Tongue (tissue), 1 donor: ENCODE measurements at regions not wholly inside any gene's neighbourhood (a gene's known extent, or its start where the extent isn't known, plus 50 kb on each side); places are given as distances from the start of the nearest gene placed in this dataset.

Experiments used
- DNase-seq: peaks from one replicate; pipeline ENCODE4 v3.0.0-alpha.2; 2015

DNA sequence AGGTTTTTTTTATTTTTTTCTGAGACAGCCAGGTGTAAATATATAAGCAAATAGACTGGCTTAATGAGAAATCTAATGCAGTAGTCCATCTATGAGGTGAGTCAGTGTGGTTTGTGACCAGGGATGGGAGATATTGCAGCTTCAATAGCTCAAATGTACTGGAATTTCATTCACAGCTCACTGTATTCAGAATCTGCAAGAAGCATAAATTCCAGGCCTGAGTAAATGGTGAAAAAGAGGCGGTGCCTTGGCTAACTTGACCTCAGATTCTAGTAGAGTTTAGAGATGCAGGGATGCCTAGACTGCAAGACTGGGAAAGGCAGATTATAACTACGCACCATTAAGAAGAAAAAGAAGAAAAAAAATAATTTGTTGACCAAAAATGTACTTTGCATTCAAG lies 151.9 kb upstream of the SMC2 start:
- no peak for DNase-seq

DNA sequence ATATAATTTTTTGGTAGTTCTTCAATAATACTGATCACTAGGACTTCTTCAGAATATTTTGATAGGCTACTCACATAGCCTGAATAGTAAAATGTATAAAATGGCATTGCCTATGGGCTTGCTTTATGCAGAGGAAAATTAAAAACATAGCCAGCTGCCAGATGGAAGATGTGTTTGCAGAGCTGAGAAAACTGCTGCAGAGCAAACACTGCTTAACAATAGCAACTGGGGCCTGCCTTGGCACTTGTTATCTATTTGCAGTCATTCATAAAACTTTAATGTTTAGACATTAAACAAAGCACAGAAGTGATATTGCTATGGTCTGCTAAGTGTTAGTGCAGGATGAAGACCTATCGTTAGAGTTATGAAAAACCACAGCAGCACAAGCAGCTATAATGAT lies 151.5 kb upstream of the SMC2 start:
- DNase-seq: peak; percentile 3

DNA sequence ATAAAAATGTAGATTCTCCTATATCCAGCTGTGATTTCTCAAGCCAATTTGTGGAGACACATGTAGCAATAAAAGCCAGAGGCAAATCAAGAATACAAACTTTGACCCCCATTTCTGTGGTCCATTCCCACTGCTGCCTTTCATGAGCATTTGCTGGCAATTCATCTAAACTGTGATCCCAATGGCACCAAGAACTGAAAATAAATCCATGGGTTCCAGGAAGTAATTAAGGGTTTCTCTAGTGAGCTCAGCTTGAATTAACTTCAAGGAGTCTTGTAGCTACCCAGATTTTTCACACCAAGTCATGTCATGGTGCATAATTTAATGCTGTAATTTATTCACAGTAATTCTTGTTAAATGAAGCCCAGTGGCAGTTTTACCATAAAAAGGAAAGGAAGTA lies 145.0 kb upstream of the SMC2 start:
- DNase-seq: no peak

DNA sequence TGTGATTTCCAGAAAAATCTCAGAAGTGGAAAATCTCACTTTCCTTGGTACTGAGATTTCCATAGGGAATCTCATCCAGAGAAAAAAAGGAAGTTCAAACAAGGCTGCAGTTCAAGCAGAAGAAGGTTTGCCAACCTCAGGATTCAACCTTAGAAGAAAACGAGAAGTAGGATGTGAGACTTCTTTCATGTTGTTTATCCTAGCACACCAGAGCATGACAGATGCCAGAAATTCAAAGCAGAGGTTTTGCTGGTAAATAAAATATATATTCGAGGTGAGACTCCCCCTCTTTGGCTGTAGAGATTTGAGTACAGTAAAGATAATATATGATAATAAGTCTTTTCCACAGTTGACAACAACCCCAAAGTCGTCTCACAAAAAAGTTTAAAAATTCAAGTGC lies 116.9 kb upstream of the SMC2 start:
- DNase-seq: no peak

DNA sequence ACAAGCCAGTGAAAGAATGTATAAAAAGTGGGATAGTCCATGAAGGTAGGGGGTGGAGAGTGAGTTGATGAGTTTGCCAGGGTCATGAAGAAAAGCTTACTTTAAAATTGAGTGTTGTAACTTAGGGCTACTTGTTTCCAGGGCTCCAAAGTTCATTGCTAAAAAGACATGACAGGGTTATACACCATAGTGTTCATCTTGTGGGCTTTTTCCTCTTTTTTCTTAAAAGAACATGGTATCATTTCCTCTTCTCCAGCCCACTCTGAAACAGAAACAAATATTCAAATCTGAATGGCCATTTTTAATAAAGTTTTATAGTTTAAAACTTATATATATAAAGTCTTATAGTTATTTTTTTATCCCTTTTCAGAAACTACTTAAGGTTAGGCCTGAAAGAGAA lies 115.7 kb upstream of the SMC2 start:
- DNase-seq: no peak

DNA sequence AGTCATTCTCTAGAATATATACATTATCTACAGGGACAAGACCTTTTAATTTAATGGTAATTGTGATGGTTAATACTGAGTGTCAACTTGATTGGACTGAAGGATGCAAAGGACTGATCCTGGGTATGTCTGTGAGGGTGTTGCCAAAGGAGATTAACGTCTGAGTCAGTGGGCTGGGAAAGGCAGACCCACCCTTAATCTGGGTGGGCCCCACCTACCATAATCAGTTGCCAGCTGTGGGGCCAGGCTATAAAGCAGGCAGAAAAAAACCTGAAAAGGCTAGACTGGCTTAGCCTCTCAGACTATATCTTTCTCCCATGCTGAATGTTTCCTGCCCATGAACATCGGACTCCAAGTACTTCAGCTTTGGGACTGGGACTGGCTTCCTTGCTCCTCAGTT lies 112.2 kb upstream of the SMC2 start:
- DNase-seq: no peak

DNA sequence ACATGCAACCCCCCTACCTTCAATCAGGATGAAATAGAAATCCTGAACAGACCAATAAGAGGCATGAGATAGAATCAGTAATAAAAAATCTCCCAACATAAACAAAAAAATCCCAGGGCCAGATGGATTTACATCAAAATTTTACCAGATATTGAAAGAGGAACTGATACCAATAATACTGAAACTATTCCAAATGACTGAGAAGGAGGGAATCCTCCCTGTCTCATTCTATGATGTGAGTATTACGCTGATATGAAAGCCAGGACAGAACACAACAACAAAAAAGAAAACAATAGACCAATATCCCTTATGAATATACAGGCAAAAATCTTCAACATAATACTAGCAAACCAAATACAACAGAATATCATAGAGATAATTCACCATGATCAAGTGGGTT lies 109.0 kb upstream of the SMC2 start:
- DNase-seq: no peak

DNA sequence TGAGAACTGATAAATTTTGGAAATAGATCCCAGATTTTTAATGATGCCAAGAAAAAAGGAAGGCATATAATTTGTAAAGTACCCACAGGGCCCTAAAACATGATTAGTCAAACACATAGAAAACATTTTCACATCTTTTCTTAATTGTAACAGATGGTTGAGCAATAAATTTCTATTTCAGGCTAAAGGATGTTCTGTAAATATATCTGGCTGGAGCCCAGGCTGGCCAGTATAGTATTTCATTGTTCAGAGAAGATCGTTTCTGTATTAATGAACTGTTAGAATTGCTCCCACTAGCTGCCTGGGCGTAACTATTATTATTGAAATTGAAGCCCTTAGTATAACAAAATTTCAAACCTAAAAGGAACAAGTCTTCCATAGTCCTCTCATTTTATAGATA lies 105.3 kb upstream of the SMC2 start:
- DNase-seq: peak; percentile 6

DNA sequence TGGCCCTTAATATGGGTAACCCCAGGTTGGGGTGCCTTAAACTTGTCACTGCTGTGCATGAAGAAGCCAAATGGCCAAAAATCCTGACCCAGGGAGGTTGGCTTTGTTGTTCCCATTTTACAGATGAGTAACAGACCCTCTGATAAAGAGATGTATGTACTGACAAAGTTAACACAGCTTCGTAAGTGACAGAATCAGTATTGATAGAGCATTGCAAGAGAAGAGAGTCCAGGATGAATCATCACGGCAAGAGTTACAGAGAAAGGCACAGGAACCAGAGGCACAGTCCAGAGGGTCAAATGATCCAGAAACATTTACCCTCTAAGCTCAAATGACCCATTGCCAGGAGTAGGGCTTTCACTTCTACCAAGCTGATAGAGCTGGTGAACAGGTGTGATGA lies 103.8 kb upstream of the SMC2 start:
- DNase-seq: no peak

DNA sequence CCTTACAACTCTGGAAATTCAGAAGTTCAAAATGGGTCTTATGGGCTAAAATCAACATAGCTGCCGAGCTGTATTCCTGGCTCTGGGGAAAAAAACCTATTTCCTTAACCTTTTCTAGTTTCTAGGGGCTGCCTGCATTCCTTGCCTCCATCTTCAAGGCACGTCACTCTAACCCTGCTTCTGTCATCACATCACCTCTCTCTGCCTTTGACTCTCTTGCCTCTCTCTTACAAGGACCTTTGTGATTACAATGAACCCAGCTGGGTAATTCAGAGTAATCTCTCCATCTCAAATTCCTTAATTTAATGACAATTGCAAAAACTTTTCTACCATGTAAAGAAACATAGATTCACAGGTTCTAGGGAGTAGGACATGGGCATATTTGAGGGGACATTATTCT lies 103.1 kb upstream of the SMC2 start:
- DNase-seq: no peak

DNA sequence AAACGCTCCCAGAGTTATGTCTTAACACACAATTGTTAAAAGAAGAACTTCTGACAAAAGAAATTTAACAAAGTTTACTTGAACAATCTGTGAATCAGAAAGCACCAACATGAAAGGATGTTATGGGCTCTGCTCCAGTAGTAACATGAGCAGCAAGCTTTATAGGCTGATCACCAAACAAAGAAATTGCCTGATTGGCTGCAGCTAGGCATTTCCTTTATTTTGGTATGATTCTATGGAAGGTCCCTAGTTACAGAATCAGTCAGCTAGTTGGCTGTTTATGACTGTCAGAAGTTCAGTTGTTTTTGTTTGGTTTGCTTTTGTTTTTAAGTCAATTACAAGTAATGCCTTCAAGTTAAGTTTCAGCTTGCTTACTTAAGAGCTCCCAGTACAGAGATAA lies 102.4 kb upstream of the SMC2 start:
- peak; percentile 53 for DNase-seq

DNA sequence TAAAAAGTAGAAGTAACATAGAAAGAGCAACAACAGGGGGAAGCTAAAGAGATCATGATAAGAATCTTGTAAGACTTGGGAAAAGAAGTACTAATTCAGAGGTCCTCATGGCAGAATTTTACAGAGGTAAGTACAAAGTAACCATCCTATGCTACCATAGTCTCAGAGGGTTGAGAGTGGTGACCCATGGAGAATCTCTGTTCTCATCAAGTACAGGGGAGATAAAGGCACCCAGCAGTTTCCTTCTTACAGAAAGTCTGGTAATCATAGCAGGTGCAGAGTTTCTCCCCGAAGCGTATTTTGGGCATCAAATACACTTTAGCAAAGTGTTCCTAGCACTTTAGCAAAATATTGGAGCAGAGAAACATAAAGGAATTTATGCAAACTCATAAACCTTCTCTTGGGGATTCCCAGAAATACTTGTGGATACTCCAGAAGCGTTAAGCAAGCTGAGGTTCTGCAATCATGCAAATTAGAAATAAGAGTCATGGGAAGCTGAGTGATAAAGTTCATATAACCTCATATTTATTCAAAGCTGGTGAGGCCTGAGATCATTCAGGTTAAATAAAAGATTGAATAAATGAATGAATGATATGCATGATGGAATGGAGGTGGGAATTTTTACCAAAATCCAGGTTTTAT lies 101.0 kb upstream of the SMC2 start:
- DNase-seq: no peak

DNA sequence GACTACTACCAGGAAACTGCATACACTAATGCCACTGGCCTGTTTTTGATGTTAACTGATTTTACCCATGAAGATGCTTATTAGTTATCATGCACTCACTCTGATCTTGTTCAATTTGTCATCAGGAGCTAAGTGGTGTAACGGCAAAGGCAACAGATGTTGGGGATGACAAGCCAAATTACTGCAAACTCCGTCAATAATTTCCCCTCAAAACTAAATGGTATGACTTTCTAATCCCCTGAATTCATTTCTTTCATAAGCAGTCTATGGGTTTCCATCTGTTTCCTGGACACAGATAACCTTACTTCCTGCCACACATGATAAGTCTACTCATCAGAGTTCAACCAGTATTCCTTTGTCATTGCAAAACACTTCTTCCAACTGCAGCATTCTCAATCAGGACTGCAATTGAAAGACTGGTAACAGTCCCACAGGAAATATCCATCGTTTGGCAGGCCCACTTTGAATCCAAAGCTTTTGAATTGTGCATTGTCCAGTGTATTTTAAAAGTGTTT lies 96.2 kb upstream of the SMC2 start:
- DNase-seq: peak; percentile 29

DNA sequence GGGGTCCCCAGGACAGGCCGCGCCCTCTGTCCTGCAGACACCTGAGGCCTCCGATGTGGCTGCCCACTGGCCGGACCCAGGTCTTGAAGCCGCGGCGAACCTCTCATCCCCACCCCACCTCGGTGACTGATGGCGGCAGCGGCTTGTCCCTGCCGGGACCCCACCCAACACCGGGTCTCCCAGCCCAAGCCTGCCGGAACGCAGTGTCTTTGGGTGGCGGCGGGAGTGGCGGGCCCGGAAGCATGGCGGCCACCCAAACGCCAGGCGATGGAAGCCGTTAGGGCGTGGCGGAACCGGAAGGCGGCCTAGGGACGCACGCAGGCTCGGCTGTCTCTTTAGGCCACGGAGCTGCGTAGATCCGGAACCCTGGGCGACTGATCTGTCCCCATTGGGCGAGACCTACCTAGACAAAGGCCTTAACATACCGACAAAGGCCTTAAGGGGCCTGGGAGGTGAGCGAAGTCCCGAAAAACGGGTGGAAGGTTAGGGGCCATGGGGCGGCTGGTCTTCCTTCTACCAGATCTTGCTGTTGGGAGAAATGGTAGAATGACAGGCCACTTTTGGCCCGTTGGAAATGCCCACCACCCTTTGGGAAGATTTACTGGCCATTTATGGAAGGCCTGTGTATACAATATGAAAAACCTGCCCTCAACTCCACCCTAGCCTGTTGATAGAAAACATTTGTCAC lies 94.6 kb upstream of the SMC2 start:
- DNase-seq: no peak

DNA sequence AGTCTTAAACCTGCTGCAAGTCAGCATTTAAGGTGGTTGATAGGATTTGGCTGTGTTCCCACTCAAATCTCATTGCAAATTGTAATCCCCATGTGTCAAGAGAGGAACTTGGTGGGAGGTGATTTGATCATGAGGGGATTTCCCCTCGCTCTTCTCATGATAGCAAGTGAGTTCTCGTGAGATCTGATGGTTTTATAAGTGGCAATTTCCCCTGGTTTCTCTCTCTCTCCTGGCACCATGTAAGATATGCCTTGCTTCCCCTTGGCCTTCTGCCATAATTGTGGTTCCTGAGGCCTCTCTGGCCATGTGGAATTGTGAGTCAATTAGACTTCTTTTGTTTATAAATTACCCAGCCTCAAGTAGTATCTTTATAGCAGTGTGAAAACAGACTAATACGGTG lies 84.3 kb upstream of the SMC2 start:
- no peak for DNase-seq

DNA sequence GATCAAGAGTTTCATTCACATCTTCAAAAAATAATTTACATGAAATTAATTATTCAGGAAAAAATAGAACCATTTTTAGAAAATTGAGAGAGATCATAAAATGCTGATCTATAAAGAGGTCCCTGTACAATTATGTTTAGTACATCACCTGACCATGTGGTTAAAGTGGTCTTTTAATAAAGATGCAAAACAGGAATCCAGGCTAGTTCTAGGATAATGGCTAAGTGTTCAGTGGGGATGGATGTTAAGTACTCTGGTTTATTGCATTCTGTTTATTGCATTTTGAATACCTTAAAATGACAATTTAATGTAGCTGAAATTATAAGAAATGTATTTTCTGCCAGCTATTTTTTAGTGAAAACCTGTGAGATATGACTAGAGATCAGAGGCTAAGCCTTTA lies 72.0 kb upstream of the SMC2 start:
- DNase-seq: no peak

DNA sequence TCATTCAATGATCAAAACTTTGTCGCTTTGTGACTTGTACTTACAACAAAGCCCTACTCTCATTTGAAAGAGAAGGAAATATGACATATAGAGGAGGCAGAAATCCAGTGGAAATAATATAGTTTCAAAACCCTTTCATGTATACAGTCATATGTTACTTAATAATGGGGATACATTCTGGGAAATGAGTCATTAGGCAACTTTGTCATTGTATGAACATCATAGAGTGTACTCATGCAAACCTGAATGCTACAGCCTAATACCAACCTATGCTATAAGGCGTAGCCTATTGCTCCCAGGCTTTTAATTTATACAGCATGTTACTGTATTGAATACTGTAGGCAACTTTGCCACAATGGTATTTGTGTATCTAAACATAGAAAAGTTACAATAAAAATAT lies 69.0 kb upstream of the SMC2 start:
- no peak for DNase-seq

DNA sequence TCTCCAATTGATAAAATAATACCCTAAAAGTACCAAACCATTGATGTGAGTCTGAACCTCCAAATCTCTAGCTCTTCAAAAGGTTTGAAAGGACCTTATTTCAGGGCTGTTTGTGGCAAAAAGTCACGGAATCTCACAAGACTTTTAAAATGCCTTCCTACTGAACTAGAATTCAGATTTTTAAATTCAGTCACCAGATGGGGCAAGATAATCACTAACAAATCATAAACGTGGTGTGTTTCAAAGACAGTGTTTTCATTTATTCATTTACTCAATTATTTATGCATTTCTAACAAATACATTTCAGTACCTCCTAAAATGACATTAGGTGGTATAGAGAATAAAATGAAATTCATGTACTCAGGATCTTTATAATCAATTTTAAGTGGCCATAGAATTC lies 68.2 kb upstream of the SMC2 start:
- DNase-seq: no peak

DNA sequence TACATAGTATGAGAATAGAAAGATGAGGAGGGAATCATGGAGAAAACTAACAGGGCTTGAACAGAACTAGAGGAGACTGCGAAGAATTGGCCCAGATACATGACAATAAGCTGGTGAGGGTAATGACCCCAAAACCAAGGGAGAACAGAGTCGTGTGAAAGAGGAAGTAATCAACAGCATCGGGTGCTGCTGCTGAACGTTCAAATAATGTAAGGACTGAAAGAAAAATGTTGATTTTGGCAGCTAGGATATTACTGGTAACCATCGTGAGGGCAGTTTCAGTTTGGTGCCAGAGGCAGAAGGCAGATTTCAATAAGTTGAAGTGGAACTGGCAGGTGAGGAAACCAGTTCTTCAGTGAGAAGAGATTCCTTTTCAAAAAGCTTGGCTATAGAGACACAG lies 66.8 kb upstream of the SMC2 start:
- DNase-seq: no peak

DNA sequence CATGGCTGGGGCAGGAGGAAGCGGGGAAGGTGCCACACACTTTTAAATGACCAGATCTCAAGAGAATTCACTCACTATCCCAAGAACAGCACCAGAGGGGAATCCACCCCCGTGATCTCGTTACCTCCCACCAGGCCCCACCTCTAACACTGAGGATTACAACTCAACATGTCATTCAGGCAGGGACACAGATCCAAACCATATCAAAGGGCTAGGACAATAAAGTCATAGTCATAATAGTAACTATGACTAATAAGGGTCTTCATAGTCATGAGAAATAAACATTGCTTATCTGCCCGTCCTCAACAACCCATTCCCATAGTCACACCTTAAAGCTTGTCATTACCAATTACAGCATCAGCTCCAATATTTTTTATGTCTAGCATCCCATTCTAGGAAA lies 65.3 kb upstream of the SMC2 start:
- DNase-seq: no peak
